Vagina (tissue), 2 donors: ENCODE measurements at regions not wholly inside any gene's neighbourhood (a gene's known extent, or its start where the extent isn't known, plus 50 kb on each side); places are given as distances from the start of the nearest gene placed in this dataset.

Experiments
- CTCF ChIP-seq, 3 experiments: fragments of 450-650 bp in 2 of 3; fragments of 200-600 bp in 1 of 3; sonication (generic) in 1 of 3; IDR thresholded peaks; one replicate each; pipeline ENCODE4 v1.5.1; 2017 to 2019; ENCODE audit warnings: antibody characterized with exemption in 3 of 3, mild to moderate bottlenecking in 2 of 3, moderate library complexity in 2 of 3
- POLR2A ChIP-seq, 2 donors: fragments of 450-650 bp; IDR thresholded peaks; one replicate each; pipeline ENCODE4 v1.6.1; 2017; ENCODE audit warnings: antibody characterized with exemption in 2 of 2, mild to moderate bottlenecking in 2 of 2, moderate library complexity in 2 of 2
- POLR2AphosphoS5 ChIP-seq, 2 donors: sonication (generic); formaldehyde crosslinking; IDR thresholded peaks; one replicate each; pipeline ENCODE4 v1.9.0; 2017; ENCODE audit warnings: antibody characterized with exemption in 2 of 2, mild to moderate bottlenecking in 2 of 2, low read depth in 1 of 2; ENCODE audit not compliant: insufficient read depth in 1 of 2

GRCh38 chr20:17808357-17808756 is 108.6 kb downstream of the BANF2 start:
- no peak for TF ChIP-seq CTCF (IDR thresholded peaks at IDR 0.05)
- TF ChIP-seq POLR2A (IDR thresholded peaks at IDR 0.05), result no peak
- no peak for TF ChIP-seq POLR2AphosphoS5 (IDR thresholded peaks at IDR 0.05; ENCODE audit: insufficient read depth in 1 of 2, low read depth in 1 of 2)
